Neural crest cell (in vitro differentiated cells): ENCODE measurements at regions not wholly inside any gene's neighbourhood (a gene's known extent, or its start where the extent isn't known, plus 50 kb on each side); places are given as distances from the start of the nearest gene placed in this dataset.

ENCODE experiments used
- DNase-seq: peaks from one replicate; pipeline ENCODE4 v3.0.0; 2021; ENCODE audit warnings: low read depth, mixed read lengths, low spot score
- H3K27ac Mint-ChIP-seq: one replicate; pipeline ENCODE4 v1.8.0; 2021; ENCODE audit warnings: mild to moderate bottlenecking, mixed read lengths; ENCODE audit not compliant: unreplicated experiment
- H3K27me3 Mint-ChIP-seq: 2 replicates; pipeline ENCODE4 v1.8.0; 2021; ENCODE audit warnings: low read depth, mild to moderate bottlenecking, mixed read lengths
- H3K36me3 Mint-ChIP-seq: 2 replicates; pipeline ENCODE4 v1.8.0; 2021; ENCODE audit warnings: low read depth, mild to moderate bottlenecking, mixed read lengths
- H3K4me1 Mint-ChIP-seq: 2 replicates; pipeline ENCODE4 v1.8.0; 2021; ENCODE audit warnings: mixed read lengths
- H3K4me3 Mint-ChIP-seq: one replicate; pipeline ENCODE4 v1.8.0; 2021; ENCODE audit warnings: mild to moderate bottlenecking, mixed read lengths
- H3K9me3 Mint-ChIP-seq: 2 replicates; pipeline ENCODE4 v1.8.0; 2021; ENCODE audit warnings: mixed read lengths
- CTCF ChIP-seq: fragments of 200-600 bp; sonication (generic); conservative IDR thresholded peaks from 2 replicates; pipeline ENCODE4 v1.5.0; 2021; ENCODE audit warnings: antibody characterized with exemption, mild to moderate bottlenecking

GRCh38 chr1:58893257-58893869, 109.5 kb upstream of the JUN start:
- peaks cover 11% of the 10 kb centered on the region for H3K4me1 Mint-ChIP-seq
- no peaks in the 10 kb centered on the region for H3K9me3 Mint-ChIP-seq
- no peak for DNase-seq
- H3K4me3 Mint-ChIP-seq, result no peak overlapping the region
- no peak overlapping the region for H3K27ac Mint-ChIP-seq
- TF ChIP-seq CTCF, result no peak
- no peaks in the 10 kb centered on the region for H3K27me3 Mint-ChIP-seq
- H3K36me3 Mint-ChIP-seq, result no peaks in the 10 kb centered on the region

GRCh38 chr1:58895082-58895481, 111.2 kb upstream of the JUN start:
- Mint-ChIP-seq H3K4me3 (no peak overlapping the region), H3K27ac (no peak overlapping the region), H3K4me1 (peaks cover 26% of the 10 kb centered on the region), H3K27me3 (no peaks in the 10 kb centered on the region), H3K36me3 (no peaks in the 10 kb centered on the region), H3K9me3 (no peaks in the 10 kb centered on the region)
- no peak for TF ChIP-seq CTCF
- DNase-seq, result no peak

- H3K27ac Mint-ChIP-seq, result no peak overlapping the region
- no peak for TF ChIP-seq CTCF
Measured at GRCh38 chr1:58895559-58896145, 111.8 kb upstream of the JUN start.

GRCh38 chr1:58896246-58897183, 112.7 kb upstream of the JUN start:
- H3K36me3 Mint-ChIP-seq, result no peaks in the 10 kb centered on the region
- H3K4me1 Mint-ChIP-seq, result peaks cover 27% of the 10 kb centered on the region
- no peak overlapping the region for H3K4me3 Mint-ChIP-seq
- DNase-seq, result no peak
- no peak overlapping the region for H3K27ac Mint-ChIP-seq
- no peak for TF ChIP-seq CTCF
- no peaks in the 10 kb centered on the region for H3K27me3 Mint-ChIP-seq
- no peaks in the 10 kb centered on the region for H3K9me3 Mint-ChIP-seq

More at GRCh38 chr1:58895559-58896145, 111.8 kb upstream of the JUN start:
- peaks cover 27% of the 10 kb centered on the region for H3K4me1 Mint-ChIP-seq
- DNase-seq, result no peak
- no peaks in the 10 kb centered on the region for H3K36me3 Mint-ChIP-seq
- H3K9me3 Mint-ChIP-seq, result no peaks in the 10 kb centered on the region
- H3K27me3 Mint-ChIP-seq, result no peaks in the 10 kb centered on the region
- no peak overlapping the region for H3K4me3 Mint-ChIP-seq

GRCh38 chr1:58898739-58899586, 115.1 kb upstream of the JUN start:
- no peak for DNase-seq
- no peak for TF ChIP-seq CTCF
- Mint-ChIP-seq H3K36me3 (no peaks in the 10 kb centered on the region), H3K27ac (peak overlapping the region; percentile 12), H3K4me3 (no peak overlapping the region), H3K9me3 (no peaks in the 10 kb centered on the region), H3K4me1 (peaks cover 33% of the 10 kb centered on the region), H3K27me3 (no peaks in the 10 kb centered on the region)
